DND-41 (cell line): ENCODE measurements at regions not wholly inside any gene's neighbourhood (a gene's known extent, or its start where the extent isn't known, plus 50 kb on each side); places are given as distances from the start of the nearest gene placed in this dataset.

ENCODE experiments used
- ATAC-seq: fragments of 200-7000 bp; cut with Tn5 transposase; 3 replicates; pipeline ENCODE4 v1.9.1; 2021; ENCODE audit warnings: low read depth; ENCODE audit not compliant: insufficient read depth
- DNase-seq: peaks from one replicate; pipeline ENCODE4 v3.0.0-alpha.2; 2020
- H2AFZ ChIP-seq: 2 replicates; pipeline ENCODE4 v1.6.0; 2012; ENCODE audit warnings: low read depth, low read length
- H3K27ac ChIP-seq: 2 replicates; pipeline ENCODE4 v1.5.1; 2012; ENCODE audit warnings: low read length, inconsistent platforms
- H3K27me3 ChIP-seq: fragments of 200-600 bp; sonication (generic); 2 replicates; pipeline ENCODE4 v1.6.0; 2012; ENCODE audit warnings: low read length, mild to moderate bottlenecking, inconsistent platforms; ENCODE audit not compliant: insufficient read depth, poor library complexity
- H3K36me3 ChIP-seq: 2 replicates; pipeline ENCODE4 v1.5.1; 2012; ENCODE audit warnings: low read length, inconsistent platforms; ENCODE audit not compliant: insufficient read depth
- H3K4me1 ChIP-seq: 2 replicates; pipeline ENCODE4 v1.5.1; 2012; ENCODE audit warnings: mild to moderate bottlenecking, low read length; ENCODE audit not compliant: insufficient read depth
- H3K4me2 ChIP-seq: 2 replicates; pipeline ENCODE4 v1.6.0; 2012; ENCODE audit warnings: mild to moderate bottlenecking, moderate library complexity, low read length, inconsistent platforms; ENCODE audit not compliant: insufficient read depth
- H3K4me3 ChIP-seq, 2 experiments: fragments of 200-600 bp in 1 of 2; shearing (Covaris generic) in 1 of 2; 2 replicates each; pipeline ENCODE4 v1.5.1; 2012 to 2016; ENCODE audit warnings: inconsistent platforms in 2 of 2, low read length in 2 of 2, mild to moderate bottlenecking in 2 of 2, low read depth in 1 of 2, moderate library complexity in 1 of 2
- H3K79me2 ChIP-seq: 2 replicates; pipeline ENCODE4 v1.6.0; 2012; ENCODE audit warnings: low read length, inconsistent platforms; ENCODE audit not compliant: insufficient read depth
- H3K9ac ChIP-seq: 2 replicates; pipeline ENCODE4 v1.6.0; 2012; ENCODE audit warnings: low read depth, mild to moderate bottlenecking, inconsistent platforms, low read length, moderate library complexity
- H3K9me3 ChIP-seq: 2 replicates; pipeline ENCODE4 v1.5.1; 2012; ENCODE audit warnings: low read length, moderate library complexity, mild to moderate bottlenecking, inconsistent platforms; ENCODE audit not compliant: insufficient read depth, severe bottlenecking
- H4K20me1 ChIP-seq: 2 replicates; pipeline ENCODE4 v1.6.0; 2012; ENCODE audit warnings: low read length; ENCODE audit not compliant: insufficient read depth
- CTCF ChIP-seq: IDR thresholded peaks from 2 replicates; pipeline ENCODE4 v1.5.1; 2012; ENCODE audit warnings: borderline replicate concordance, low read length, moderate library complexity, mild to moderate bottlenecking; ENCODE audit not compliant: poor library complexity, severe bottlenecking; ENCODE audit errors: extremely low read depth
- EZH2 ChIP-seq: IDR thresholded peaks from 3 replicates; pipeline ENCODE4 v1.6.1; 2012; ENCODE audit warnings: borderline replicate concordance, low read depth, mild to moderate bottlenecking, moderate library complexity, low read length, inconsistent platforms; ENCODE audit not compliant: severe bottlenecking

GRCh38 chr5:4773827-4774317 is 366.3 kb upstream of the ADAMTS16 start:
- no peaks in the 10 kb centered on the region for H3K36me3 ChIP-seq
- H3K79me2 ChIP-seq = no peaks in the 10 kb centered on the region
- H3K27ac ChIP-seq = no peak overlapping the region
- DNase-seq (no peak), ATAC-seq (no peak)
- peaks cover 4% of the 10 kb centered on the region for H3K27me3 ChIP-seq
- H3K9ac ChIP-seq = no peak overlapping the region
- no peak overlapping the region for H3K4me2 ChIP-seq
- H3K4me3 ChIP-seq = no peak overlapping the region
- H2AFZ ChIP-seq = no peak overlapping the region
- H4K20me1 ChIP-seq = no peaks in the 10 kb centered on the region
- H3K4me1 ChIP-seq = no peaks in the 10 kb centered on the region
- TF ChIP-seq CTCF (no peak), EZH2 (no peak)
- no peaks in the 10 kb centered on the region for H3K9me3 ChIP-seq

- Histone ChIP-seq H2AFZ (no peak overlapping the region), H3K79me2 (no peaks in the 10 kb centered on the region), H3K27me3 (peaks cover 7% of the 10 kb centered on the region), H3K27ac (no peak overlapping the region), H3K4me2 (no peak overlapping the region), H3K9ac (no peak overlapping the region), H3K9me3 (no peaks in the 10 kb centered on the region), H4K20me1 (no peaks in the 10 kb centered on the region), H3K36me3 (no peaks in the 10 kb centered on the region), H3K4me3 (no peak overlapping the region), H3K4me1 (no peaks in the 10 kb centered on the region)
- DNase-seq = no peak
- ATAC-seq = no peak
- TF ChIP-seq CTCF (no peak), EZH2 (no peak)
These were observed 362.7 kb upstream of the ADAMTS16 start for GRCh38 chr5:4777435-4777834.

- no peaks in the 10 kb centered on the region for H3K36me3 ChIP-seq
- H4K20me1 ChIP-seq = no peaks in the 10 kb centered on the region
- ATAC-seq (no peak), DNase-seq (no peak)
- no peak overlapping the region for H2AFZ ChIP-seq
- no peaks in the 10 kb centered on the region for H3K9me3 ChIP-seq
- no peak for TF ChIP-seq EZH2
- TF ChIP-seq CTCF = no peak
- H3K27ac ChIP-seq = no peak overlapping the region
- no peak overlapping the region for H3K9ac ChIP-seq
- H3K27me3 ChIP-seq = peaks cover 7% of the 10 kb centered on the region
- H3K79me2 ChIP-seq = no peaks in the 10 kb centered on the region
- no peak overlapping the region for H3K4me3 ChIP-seq
- H3K4me2 ChIP-seq = no peak overlapping the region
- no peaks in the 10 kb centered on the region for H3K4me1 ChIP-seq
These were observed 359.5 kb upstream of the ADAMTS16 start for GRCh38 chr5:4780633-4781032.

GRCh38 chr5:4781299-4781698 is 358.8 kb upstream of the ADAMTS16 start:
- TF ChIP-seq EZH2 = no peak
- Histone ChIP-seq H3K9me3 (no peaks in the 10 kb centered on the region), H3K36me3 (no peaks in the 10 kb centered on the region)

More at GRCh38 chr5:4781299-4781698, 358.8 kb upstream of the ADAMTS16 start:
- H3K27me3 ChIP-seq = peaks cover 7% of the 10 kb centered on the region
- H2AFZ ChIP-seq = no peak overlapping the region
- H3K79me2 ChIP-seq = no peaks in the 10 kb centered on the region
- no peaks in the 10 kb centered on the region for H4K20me1 ChIP-seq
- DNase-seq = no peak
- no peaks in the 10 kb centered on the region for H3K4me1 ChIP-seq
- no peak overlapping the region for H3K9ac ChIP-seq
- no peak overlapping the region for H3K27ac ChIP-seq
- no peak for ATAC-seq
- H3K4me2 ChIP-seq = no peak overlapping the region
- H3K4me3 ChIP-seq = no peak overlapping the region
